ENCODE measurements at regions not wholly inside any gene's neighbourhood (a gene's known extent, or its start where the extent isn't known, plus 50 kb on each side); places are given as distances from the start of the nearest gene placed in this dataset.
"Not testable (repeated sequence)": the region's sequence is repeated elsewhere in the genome, so short reads cannot be mapped to it uniquely, and the experiment has no call there.

DNA sequence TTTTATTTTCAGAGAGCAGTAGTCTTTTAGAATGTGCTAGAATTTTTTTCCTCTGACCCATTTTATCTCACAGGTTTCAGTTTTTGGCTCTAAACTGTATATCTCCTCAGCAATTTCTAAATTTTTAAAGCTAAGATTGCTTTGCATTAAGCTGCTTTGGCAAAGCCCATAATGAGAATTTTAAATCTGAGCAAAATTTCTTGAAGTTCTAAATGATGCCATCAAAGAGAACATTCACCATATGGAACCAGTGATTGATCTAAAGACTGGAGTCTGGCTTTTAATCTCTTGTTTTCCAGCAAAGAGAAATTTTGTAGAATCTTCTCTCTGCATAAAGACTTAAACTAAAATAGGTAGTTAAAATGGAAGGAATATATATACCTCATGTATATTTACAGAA is 313.6 kb downstream of the TBC1D32 start:
- no peak for DNase-seq

DNA sequence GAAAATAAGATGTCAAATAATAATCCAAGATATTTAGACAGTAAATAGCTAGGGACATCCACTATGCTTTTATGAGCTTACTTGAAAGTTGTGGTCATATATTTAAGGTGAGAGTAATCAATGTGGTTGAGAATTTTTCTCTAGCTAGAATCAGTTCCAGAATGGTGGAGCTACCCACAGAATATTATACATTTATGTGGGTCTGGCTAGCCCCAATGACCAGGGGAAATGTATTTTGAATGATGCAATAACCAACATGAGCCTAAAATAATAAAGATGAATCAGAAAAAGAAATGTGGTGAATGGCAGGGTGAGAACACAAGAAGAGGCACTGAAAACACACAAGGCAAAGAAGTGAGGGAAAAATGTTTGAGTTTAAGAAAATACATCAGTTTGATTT is 325.7 kb downstream of the TBC1D32 start:
- no peak for DNase-seq

DNA sequence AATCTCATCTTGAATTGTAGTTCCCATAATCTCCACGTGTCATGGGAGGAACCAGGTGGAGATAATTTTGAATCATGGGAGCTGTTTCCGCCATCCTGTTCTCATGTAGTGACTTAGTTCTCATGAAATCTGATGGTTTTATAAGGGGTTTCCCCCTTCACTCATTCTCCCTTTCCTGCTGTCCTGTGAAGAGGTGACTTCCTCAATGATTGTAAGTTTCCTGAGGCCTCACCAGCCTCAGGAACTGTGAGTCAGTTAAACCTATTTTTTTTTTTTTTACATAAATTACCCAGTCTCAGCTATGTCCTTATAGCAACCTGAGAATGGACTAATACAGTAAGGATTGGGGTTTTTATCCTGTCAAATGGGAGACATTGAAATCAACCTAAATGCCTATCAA is 328.3 kb downstream of the TBC1D32 start:
- DNase-seq = no peak

DNA sequence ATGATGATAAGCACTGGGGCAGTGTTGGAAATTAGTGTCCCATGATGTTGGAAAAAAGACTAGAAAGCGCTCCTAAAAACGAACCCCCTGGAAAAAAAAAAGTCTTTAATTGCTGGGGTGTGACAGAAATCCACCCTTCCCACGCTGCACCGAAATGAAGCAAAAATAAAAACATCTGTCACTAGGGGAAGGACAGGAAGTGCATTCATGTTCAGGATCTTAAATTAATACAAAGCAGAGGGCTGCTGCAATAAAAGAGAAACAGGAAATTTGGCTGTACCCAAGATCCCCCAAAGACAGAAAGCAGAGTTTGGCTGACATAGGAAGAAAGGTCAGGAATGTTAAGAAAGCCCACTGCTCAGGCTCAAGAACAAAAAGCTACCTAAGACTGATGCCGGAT is 333.9 kb downstream of the TBC1D32 start:
- DNase-seq = no peak

DNA sequence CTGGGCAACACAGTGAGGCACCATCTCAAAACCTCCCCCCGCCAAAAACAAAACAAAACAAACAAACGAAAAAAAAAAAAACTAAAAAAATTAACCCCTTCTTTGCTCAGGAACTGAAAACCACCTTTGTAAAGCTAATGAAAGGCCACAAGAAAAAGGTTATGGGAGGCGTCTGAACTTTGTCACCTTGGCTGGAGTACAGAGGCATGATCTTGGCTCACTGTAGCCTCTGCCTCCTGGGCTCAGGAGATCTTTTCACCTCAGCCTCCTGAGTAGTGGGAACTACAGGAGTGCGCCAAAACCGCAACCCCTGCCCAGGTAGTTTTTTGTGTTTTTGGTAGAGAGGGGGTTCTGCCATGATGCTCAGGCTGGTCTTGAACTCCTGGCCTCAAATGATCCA is 337.9 kb downstream of the TBC1D32 start:
- no peak for DNase-seq

DNA sequence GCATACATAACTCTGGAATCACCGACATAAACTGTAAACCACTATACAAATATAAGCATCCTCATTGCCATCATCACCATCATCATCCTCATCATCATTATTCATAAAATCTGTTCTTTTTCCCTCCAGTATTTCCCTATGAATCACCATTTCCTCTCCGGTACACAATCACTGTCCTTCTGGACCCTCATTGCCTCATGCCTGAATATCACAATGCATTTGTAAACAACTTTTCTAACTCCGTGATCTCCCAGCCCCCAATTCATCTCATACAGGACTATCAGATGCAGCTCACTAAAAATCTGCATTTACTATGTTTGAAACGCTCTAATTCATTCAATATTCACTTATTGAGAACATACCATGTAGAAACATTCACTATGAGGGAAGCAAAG is 339.7 kb downstream of the TBC1D32 start:
- no peak for DNase-seq

DNA sequence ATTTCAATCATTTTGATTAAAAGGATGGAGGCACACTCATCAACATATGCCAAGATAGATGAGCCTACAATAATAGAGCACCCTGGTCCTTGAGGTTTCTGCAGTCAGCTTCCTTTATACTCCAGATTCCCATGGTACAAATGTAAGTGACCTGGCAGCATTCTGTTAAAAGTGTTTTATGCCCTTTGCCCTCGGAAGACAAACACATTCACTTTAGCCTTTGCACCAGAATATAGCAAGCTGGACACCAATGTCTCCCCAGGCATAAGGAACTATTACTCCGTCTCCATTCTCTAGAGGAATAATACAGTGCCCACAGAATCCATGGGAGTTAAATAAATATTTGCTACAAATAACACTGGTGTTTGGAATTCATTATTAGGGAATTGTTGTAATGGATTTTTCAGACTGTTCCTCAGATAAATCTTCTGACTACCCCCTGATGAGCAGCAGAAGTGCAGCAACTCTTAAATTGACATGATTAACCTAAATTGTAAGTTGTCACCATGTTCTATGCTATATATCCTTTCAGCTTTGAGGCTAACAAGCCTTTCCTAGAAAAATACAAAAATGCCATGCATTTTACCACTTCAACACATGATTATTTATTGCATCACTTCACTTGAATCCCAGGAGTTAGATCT is 340.2 kb downstream of the TBC1D32 start:
- DNase-seq = no peak

DNA sequence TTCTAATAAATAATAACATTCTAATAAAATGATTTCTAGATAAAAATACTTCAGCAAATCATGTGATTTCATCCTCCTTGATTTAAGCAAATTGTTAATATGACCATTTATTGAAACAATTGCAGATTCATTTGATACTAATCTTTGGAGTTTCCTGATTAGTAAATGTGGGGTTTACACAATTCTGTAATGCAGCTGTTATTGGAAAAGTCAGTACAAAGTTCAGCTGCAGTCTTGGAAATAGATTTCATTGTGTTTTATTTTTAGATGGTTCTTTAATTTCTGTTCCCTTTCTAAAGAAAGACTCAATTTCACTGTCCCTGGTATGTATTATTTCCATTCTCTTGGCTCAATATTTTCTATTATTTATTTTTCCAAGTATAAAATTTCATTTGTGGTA is 342.0 kb downstream of the TBC1D32 start:
- DNase-seq = no peak

- DNase-seq = no peak
Observed at GRCh38 chr6:120990866-120991265, 343.4 kb downstream of the TBC1D32 start.

- no peak for DNase-seq
Observed at GRCh38 chr6:120981835-120982234, 352.4 kb downstream of the TBC1D32 start.

- DNase-seq = no peak
Observed at GRCh38 chr6:120966321-120966720, 368.0 kb downstream of the TBC1D32 start.

GRCh38 chr6:120965814-120966213 is 368.5 kb downstream of the TBC1D32 start:
- no peak for DNase-seq

GRCh38 chr6:120960761-120961160 is 373.5 kb downstream of the TBC1D32 start:
- no peak for DNase-seq

GRCh38 chr6:120954111-120954510 is 380.2 kb downstream of the TBC1D32 start:
- DNase-seq = no peak

DNA sequence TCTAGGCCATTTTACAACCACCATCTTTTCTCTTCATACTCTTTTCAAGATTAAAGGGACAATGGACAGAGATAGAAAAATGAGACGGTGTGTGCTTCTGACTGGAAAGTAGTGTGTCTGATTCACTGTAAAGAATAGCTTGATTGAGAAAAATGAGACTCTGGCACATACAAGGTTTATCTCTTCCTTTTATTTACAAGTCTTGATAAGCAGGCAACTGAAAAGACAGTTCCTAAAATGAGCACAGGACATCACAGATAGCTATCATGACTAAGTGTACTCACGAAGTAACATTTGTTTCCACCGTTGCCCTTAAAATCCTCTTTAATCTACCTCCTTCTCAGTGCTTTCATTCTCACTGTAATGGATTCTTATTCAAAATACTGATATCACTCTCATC is 383.0 kb downstream of the TBC1D32 start:
- DNase-seq = no peak

GRCh38 chr6:120947111-120947510 is 387.2 kb downstream of the TBC1D32 start:
- no peak for DNase-seq

- no peak for DNase-seq
Observed at GRCh38 chr6:120945905-120946594, 388.2 kb downstream of the TBC1D32 start.

- DNase-seq = no peak
Observed at GRCh38 chr6:120938876-120939472, 395.3 kb downstream of the TBC1D32 start.

GRCh38 chr6:120938164-120938875 is 396.0 kb downstream of the TBC1D32 start:
- DNase-seq = no peak

- no peak for DNase-seq
Observed at GRCh38 chr6:120935908-120936307, 398.4 kb downstream of the TBC1D32 start.

DNA sequence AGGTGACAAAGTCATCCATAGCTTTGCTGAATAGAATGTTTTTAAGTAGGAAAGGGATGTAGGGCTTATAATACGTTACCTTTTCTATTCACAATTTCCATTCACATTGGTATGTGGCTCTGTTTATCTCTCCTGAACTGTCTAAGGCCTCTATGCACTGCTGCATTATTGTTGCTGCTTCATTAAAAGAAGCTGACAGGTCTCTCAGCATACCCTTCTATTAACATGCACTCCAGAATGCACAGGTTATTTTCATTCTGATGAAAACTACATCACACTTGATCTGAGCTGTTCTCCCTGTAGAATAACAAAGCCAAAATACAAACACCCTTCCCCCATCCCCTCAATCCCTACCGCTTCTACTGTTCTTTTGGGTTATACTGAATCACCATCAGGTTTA is 399.3 kb downstream of the TBC1D32 start:
- DNase-seq = no peak

DNA sequence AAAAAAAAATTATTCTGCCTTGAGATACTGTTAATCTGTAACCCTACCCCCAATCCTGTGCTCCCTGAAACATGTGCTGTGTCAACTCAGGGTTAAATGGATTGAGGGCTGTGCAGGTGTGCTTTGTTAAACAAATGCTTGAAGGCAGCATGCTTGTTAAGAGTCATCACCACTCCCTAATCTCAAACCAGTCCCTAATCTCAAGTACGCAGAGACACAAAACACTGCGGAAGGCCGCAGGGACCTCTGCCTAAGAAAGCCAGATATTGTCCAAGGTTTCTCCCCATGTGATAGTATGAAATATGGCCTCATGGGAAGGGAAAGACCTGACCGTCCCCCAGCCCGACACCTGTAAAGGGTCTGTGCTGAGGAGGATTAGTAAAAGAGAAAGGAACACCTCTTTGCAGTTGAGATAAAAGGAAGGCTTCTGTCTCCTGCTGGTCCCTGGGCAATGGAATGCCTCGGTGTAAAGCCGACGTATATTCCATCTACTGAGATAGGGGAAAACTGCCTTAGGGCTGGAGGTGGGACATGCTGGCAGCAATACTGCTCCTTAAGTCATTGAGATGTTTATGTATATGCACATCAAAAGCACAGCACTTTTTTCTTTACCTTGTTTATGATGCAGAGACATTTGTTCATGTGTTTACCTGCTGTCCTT is 402.6 kb downstream of the TBC1D32 start:
- DNase-seq = not testable (repeated sequence)

DNA sequence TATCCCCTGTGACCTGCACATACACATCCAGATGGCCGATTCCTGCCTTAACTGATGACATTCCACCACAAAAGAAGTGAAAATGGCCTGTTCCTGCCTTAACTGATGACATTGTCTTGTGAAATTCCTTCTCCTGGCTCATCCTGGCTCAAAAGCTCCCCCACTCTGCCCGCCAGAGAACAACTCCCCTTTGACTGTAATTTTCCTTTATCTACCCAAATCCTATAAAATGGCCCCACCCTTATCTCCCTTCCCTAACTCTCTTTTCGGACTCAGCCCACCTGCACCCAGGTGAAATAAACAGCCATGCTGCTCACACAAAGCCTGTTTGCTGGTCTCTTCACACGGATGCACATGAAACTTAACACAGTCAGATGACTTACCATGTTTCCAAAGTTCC is 403.8 kb downstream of the TBC1D32 start:
- not testable (repeated sequence) for DNase-seq
